HEK293T (cell line): ENCODE measurements at regions not wholly inside any gene's neighbourhood (a gene's known extent, or its start where the extent isn't known, plus 50 kb on each side); places are given as distances from the start of the nearest gene placed in this dataset.

Experiments used
- CTCF ChIA-PET: fragments of 350-600 bp; formaldehyde crosslinking; extraction: SDS; loops from one replicate; lab custom pipeline; 2021; ENCODE audit warnings: antibody characterized with exemption, inconsistent platforms; lab: Yijun Ruan, JAX
- POLR2A ChIA-PET: fragments of 350-600 bp; formaldehyde crosslinking; extraction: SDS; loops from one replicate; lab custom pipeline; 2020; ENCODE audit warnings: antibody characterized with exemption, inconsistent platforms; lab: Yijun Ruan, JAX
- DNase-seq: peaks from one replicate; pipeline ENCODE4 v3.0.0; 2012; ENCODE audit warnings: mixed read lengths; ENCODE audit errors: extremely low spot score
- ARNT ChIP-seq: fragments of 450-650 bp; IDR thresholded peaks from 2 replicates; pipeline ENCODE4 v1.6.1; 2017; ENCODE audit warnings: mild to moderate bottlenecking
- BHLHE40 ChIP-seq: fragments of 450-650 bp; IDR thresholded peaks from 2 replicates; pipeline ENCODE4 v1.6.1; 2016; ENCODE audit warnings: mild to moderate bottlenecking, moderate library complexity, borderline replicate concordance
- CTBP1 ChIP-seq: fragments of 450-650 bp; IDR thresholded peaks from 2 replicates; pipeline ENCODE4 v1.6.1; 2016; ENCODE audit warnings: borderline replicate concordance
- ELF4 ChIP-seq: fragments of 450-650 bp; IDR thresholded peaks from 2 replicates; pipeline ENCODE4 v1.6.1; 2017; ENCODE audit warnings: antibody characterized with exemption
- FOXA1 ChIP-seq: fragments of 450-650 bp; IDR thresholded peaks from 2 replicates; pipeline ENCODE4 v1.6.1; 2016; ENCODE audit warnings: mild to moderate bottlenecking
- FOXK2 ChIP-seq: fragments of 450-650 bp; IDR thresholded peaks from 2 replicates; pipeline ENCODE4 v1.6.1; 2016; ENCODE audit warnings: mild to moderate bottlenecking
- FOXM1 ChIP-seq: fragments of 450-650 bp; IDR thresholded peaks from 2 replicates; pipeline ENCODE4 v1.6.1; 2017; ENCODE audit warnings: mild to moderate bottlenecking, borderline replicate concordance
- HDGF ChIP-seq: fragments of 450-650 bp; IDR thresholded peaks from 2 replicates; pipeline ENCODE4 v1.6.1; 2017; ENCODE audit warnings: antibody characterized with exemption, borderline replicate concordance
- L3MBTL2 ChIP-seq: fragments of 450-650 bp; conservative IDR thresholded peaks from 2 replicates; pipeline ENCODE4 v1.6.1; 2016; ENCODE audit warnings: mild to moderate bottlenecking
- LEF1 ChIP-seq: fragments of 450-650 bp; IDR thresholded peaks from 2 replicates; pipeline ENCODE4 v1.6.1; 2017; ENCODE audit warnings: mild to moderate bottlenecking, borderline replicate concordance
- NFRKB ChIP-seq: fragments of 450-650 bp; IDR thresholded peaks from 2 replicates; pipeline ENCODE4 v1.6.1; 2016; ENCODE audit warnings: mild to moderate bottlenecking, moderate library complexity
- PKNOX1 ChIP-seq: fragments of 450-650 bp; IDR thresholded peaks from 2 replicates; pipeline ENCODE4 v1.6.1; 2016
- SP1 ChIP-seq: fragments of 450-650 bp; IDR thresholded peaks from 2 replicates; pipeline ENCODE4 v1.6.1; 2017
- SUZ12 ChIP-seq: fragments of 450-650 bp; IDR thresholded peaks from 2 replicates; pipeline ENCODE4 v1.6.1; 2016; ENCODE audit warnings: mild to moderate bottlenecking
- TARDBP ChIP-seq: fragments of 450-650 bp; IDR thresholded peaks from 2 replicates; pipeline ENCODE4 v1.6.1; 2016
- ZNF384 ChIP-seq: fragments of 450-650 bp; IDR thresholded peaks from 2 replicates; pipeline ENCODE4 v1.6.1; 2016

GRCh38 chr3:72120039-72120438 lies 335.1 kb upstream of the PROK2 start:
- TF ChIP-seq FOXM1, result no peak
- no peak for TF ChIP-seq NFRKB
- TF ChIP-seq FOXA1, result no peak
- no peak for TF ChIP-seq CTBP1
- no peak for TF ChIP-seq HDGF
- no peak for TF ChIP-seq SP1
- no peak for TF ChIP-seq FOXK2
- TF ChIP-seq LEF1, result no peak
- no peak for TF ChIP-seq PKNOX1
- TF ChIP-seq ARNT, result no peak
- no peak for TF ChIP-seq TARDBP
- TF ChIP-seq BHLHE40, result no peak
- no peak for TF ChIP-seq ELF4
- TF ChIP-seq SUZ12, result no peak
- TF ChIP-seq ZNF384, result no peak
- no peak for TF ChIP-seq L3MBTL2
- ChIA-PET CTCF (no interaction called here), POLR2A (no interaction called here)
- DNase-seq, result no peak

- CTCF ChIA-PET, result no interaction called here
Measured at GRCh38 chr3:72118628-72119027, 333.7 kb upstream of the PROK2 start.

GRCh38 chr3:72116226-72116625 lies 331.3 kb upstream of the PROK2 start:
- POLR2A ChIA-PET, result no interaction called here
- no peak for TF ChIP-seq HDGF
- CTCF ChIA-PET, result interaction anchor here (0.6 kb wide), 1 partner anchor 762 kb away, joined by 3 read pairs; no protein-coding TSS in a partner anchor
- DNase-seq, result no peak

More at GRCh38 chr3:72118628-72119027, 333.7 kb upstream of the PROK2 start:
- POLR2A ChIA-PET, result no interaction called here
- TF ChIP-seq LEF1, result no peak
- TF ChIP-seq ELF4, result no peak
- no peak for TF ChIP-seq NFRKB
- TF ChIP-seq FOXK2, result no peak
- TF ChIP-seq ARNT, result no peak
- TF ChIP-seq SUZ12, result no peak
- no peak for TF ChIP-seq FOXM1
- TF ChIP-seq BHLHE40, result no peak
- TF ChIP-seq L3MBTL2, result no peak
- no peak for TF ChIP-seq HDGF
- no peak for TF ChIP-seq CTBP1
- no peak for TF ChIP-seq ZNF384
- TF ChIP-seq TARDBP, result no peak
- no peak for TF ChIP-seq PKNOX1
- no peak for TF ChIP-seq SP1
- TF ChIP-seq FOXA1, result no peak
- DNase-seq, result no peak

- no peak for TF ChIP-seq BHLHE40
- TF ChIP-seq ZNF384, result no peak
- TF ChIP-seq ELF4, result no peak
- no peak for TF ChIP-seq LEF1
- CTCF ChIA-PET, result no interaction called here
- POLR2A ChIA-PET, result no interaction called here
Measured at GRCh38 chr3:72115307-72115706, 330.4 kb upstream of the PROK2 start.

GRCh38 chr3:72114773-72115172 lies 329.8 kb upstream of the PROK2 start:
- DNase-seq, result no peak
- ChIA-PET CTCF (no interaction called here), POLR2A (no interaction called here)
- TF ChIP-seq SUZ12, result no peak

More at GRCh38 chr3:72115307-72115706, 330.4 kb upstream of the PROK2 start:
- no peak for DNase-seq

GRCh38 chr3:72113964-72114363 lies 329.0 kb upstream of the PROK2 start:
- POLR2A ChIA-PET, result no interaction called here
- DNase-seq, result no peak
- CTCF ChIA-PET, result interaction anchor here (0.6 to 1.0 kb wide), 2 partner anchors 8 to 318 kb away, joined by 3 read pairs; no protein-coding TSS in a partner anchor
- TF ChIP-seq FOXA1 (no peak), SUZ12 (no peak), TARDBP (no peak), L3MBTL2 (no peak), ARNT (no peak), FOXM1 (no peak), ELF4 (no peak), FOXK2 (no peak), LEF1 (no peak), BHLHE40 (no peak), CTBP1 (no peak), SP1 (no peak)

GRCh38 chr3:72113564-72113963 lies 328.6 kb upstream of the PROK2 start:
- POLR2A ChIA-PET, result no interaction called here
- CTCF ChIA-PET, result interaction anchor here (0.6 to 1.0 kb wide), 2 partner anchors 9 to 317 kb away, joined by 3 read pairs; no protein-coding TSS in a partner anchor
- DNase-seq, result no peak
- TF ChIP-seq HDGF (no peak), L3MBTL2 (no peak), NFRKB (no peak), LEF1 (no peak), BHLHE40 (no peak), TARDBP (no peak), SP1 (no peak)

GRCh38 chr3:72112435-72112834 lies 327.5 kb upstream of the PROK2 start:
- DNase-seq, result no peak
- ChIA-PET CTCF (no interaction called here), POLR2A (no interaction called here)
- TF ChIP-seq LEF1 (no peak), ELF4 (no peak), NFRKB (no peak), SP1 (no peak), SUZ12 (no peak), CTBP1 (no peak), ZNF384 (no peak), TARDBP (no peak), HDGF (no peak), PKNOX1 (no peak), L3MBTL2 (no peak)
